Liver (tissue), 8 donors: ENCODE measurements at regions not wholly inside any gene's neighbourhood (a gene's known extent, or its start where the extent isn't known, plus 50 kb on each side); places are given as distances from the start of the nearest gene placed in this dataset.
"Not testable (repeated sequence)": the region's sequence is repeated elsewhere in the genome, so short reads cannot be mapped to it uniquely, and the experiment has no call there.

ENCODE experiments used
- DNase-seq: peaks from one replicate; pipeline ENCODE4 v3.0.0-alpha.2; 2017; ENCODE audit warnings: low spot score
- H3K27ac ChIP-seq, 2 donors: one replicate each; pipeline ENCODE4 v1.7.0; 2013; ENCODE audit warnings: inconsistent platforms in 2 of 2, low read length in 2 of 2, control low read depth in 1 of 2, low read depth in 1 of 2, mild to moderate bottlenecking in 1 of 2
- H3K27me3 ChIP-seq, 4 donors: one replicate each; pipeline versions ENCODE4 v1.6.1 to v1.7.0; 2013; ENCODE audit warnings: low read length in 3 of 4, inconsistent platforms in 1 of 4, mild to moderate bottlenecking in 1 of 4, moderate library complexity in 1 of 4; ENCODE audit not compliant: control insufficient read depth in 4 of 4, insufficient read depth in 4 of 4
- H3K36me3 ChIP-seq, 4 donors: one replicate each; pipeline versions ENCODE4 v1.6.1 to v1.7.0; 2013; ENCODE audit warnings: low read length in 3 of 4, mild to moderate bottlenecking in 3 of 4, low read depth in 1 of 4, moderate library complexity in 1 of 4; ENCODE audit not compliant: control insufficient read depth in 4 of 4, insufficient read depth in 3 of 4
- H3K4me1 ChIP-seq, 4 donors: one replicate each; pipeline versions ENCODE4 v1.6.1 to v1.7.0; 2013; ENCODE audit warnings: low read length in 3 of 4, mild to moderate bottlenecking in 3 of 4, moderate library complexity in 1 of 4; ENCODE audit not compliant: control insufficient read depth in 4 of 4, insufficient read depth in 4 of 4
- H3K4me3 ChIP-seq, 3 donors: one replicate each; pipeline versions ENCODE4 v1.6.1 to v1.7.0; 2013; ENCODE audit warnings: low read length in 3 of 3, control low read depth in 1 of 3, low read depth in 1 of 3, mild to moderate bottlenecking in 1 of 3
- H3K9ac ChIP-seq, 2 donors: one replicate each; pipeline ENCODE4 v1.7.0; 2013; ENCODE audit warnings: low read length in 2 of 2, mild to moderate bottlenecking in 2 of 2, moderate library complexity in 2 of 2, control low read depth in 1 of 2, low read depth in 1 of 2
- H3K9me3 ChIP-seq, 4 donors: one replicate each; pipeline versions ENCODE4 v1.6.1 to v1.7.0; 2013; ENCODE audit warnings: low read length in 3 of 4; ENCODE audit not compliant: control insufficient read depth in 4 of 4
- EGR1 ChIP-seq, 2 donors: IDR thresholded peaks; 2 replicates each; pipeline ENCODE4 v1.6.1; 2016 to 2018; ENCODE audit warnings: antibody characterized with exemption in 2 of 2, low read depth in 2 of 2
- FOXA1 ChIP-seq: IDR thresholded peaks from 2 replicates; pipeline ENCODE4 v1.6.1; 2016; ENCODE audit warnings: antibody characterized with exemption
- HNF4A ChIP-seq, 2 donors: conservative IDR thresholded peaks; 2 replicates each; pipeline ENCODE4 v1.6.1; 2016; ENCODE audit warnings: antibody characterized with exemption in 2 of 2, mild to moderate bottlenecking in 2 of 2
- JUND ChIP-seq, 2 donors: IDR thresholded peaks; 2 replicates each; pipeline ENCODE4 v1.6.1; 2016; ENCODE audit warnings: antibody characterized with exemption in 2 of 2
- RAD21 ChIP-seq, 2 donors: IDR thresholded peaks; 2 replicates each; pipeline ENCODE4 v1.6.1; 2016; ENCODE audit warnings: antibody characterized with exemption in 2 of 2, mild to moderate bottlenecking in 2 of 2
- RXRA ChIP-seq, 2 donors: IDR thresholded peaks; 2 replicates each; pipeline ENCODE4 v1.6.1; 2017 to 2018; ENCODE audit warnings: antibody characterized with exemption in 2 of 2, mild to moderate bottlenecking in 1 of 2
- SP1 ChIP-seq: IDR thresholded peaks from 2 replicates; pipeline ENCODE4 v1.6.1; 2018; ENCODE audit warnings: antibody characterized with exemption, mild to moderate bottlenecking
- WGBS: extraction: QIAGEN DNeasy Blood & Tissue Kit; methylation state at CpG from one replicate; pipeline ENCODE4 v1.1.7; 2013; 5-methylcytosine and 5-hydroxymethylcytosine counted together
- TF ChIP-seq, protein P1 (sequence below): IDR thresholded peaks from 2 replicates; pipeline ENCODE4 v1.6.1; 2016; ENCODE audit warnings: antibody characterized with exemption
- TF ChIP-seq, protein P2 (sequence below): fragments of 150-350 bp; IDR thresholded peaks from 2 replicates; pipeline ENCODE4 v1.5.1; 2017; ENCODE audit warnings: improper control_type of control experiment, low read depth, low read length; ENCODE audit not compliant: missing input control
- TF ChIP-seq, protein P3 (sequence below): IDR thresholded peaks from 2 replicates; pipeline ENCODE4 v1.6.1; 2016; ENCODE audit warnings: antibody characterized with exemption, mild to moderate bottlenecking
- TF ChIP-seq, protein P4 (sequence below): IDR thresholded peaks from 2 replicates; pipeline ENCODE4 v1.6.1; 2016; ENCODE audit warnings: antibody characterized with exemption
- donor health status: healthy.
- donor health status: healthy.
- donor health status: healthy.
- donor health status: healthy.
- donor health status: healthy.

DNA sequence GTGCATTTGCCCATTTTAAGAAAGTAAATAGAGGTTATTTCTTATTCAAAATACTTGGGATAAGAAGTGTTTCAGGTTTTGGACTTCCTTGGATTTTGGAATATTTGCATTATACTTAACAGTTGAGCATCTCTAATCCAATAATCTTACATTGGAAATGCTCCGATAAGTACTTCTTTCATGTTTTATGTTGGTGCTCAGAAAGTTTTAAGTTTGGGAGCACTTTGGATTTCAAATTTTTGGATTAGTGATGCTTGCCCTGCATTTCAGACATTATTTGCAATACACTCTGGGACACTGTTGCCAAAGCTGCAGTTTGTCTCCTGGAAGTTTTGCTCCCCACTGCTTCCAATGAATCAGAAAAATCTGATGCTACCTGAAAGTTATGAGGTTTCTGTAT, 691.9 kb upstream of the SLITRK6 start (continued):
- TF ChIP-seq, protein P1, sequence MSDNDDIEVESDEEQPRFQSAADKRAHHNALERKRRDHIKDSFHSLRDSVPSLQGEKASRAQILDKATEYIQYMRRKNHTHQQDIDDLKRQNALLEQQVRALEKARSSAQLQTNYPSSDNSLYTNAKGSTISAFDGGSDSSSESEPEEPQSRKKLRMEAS, result no peak
- TF ChIP-seq, protein P2, sequence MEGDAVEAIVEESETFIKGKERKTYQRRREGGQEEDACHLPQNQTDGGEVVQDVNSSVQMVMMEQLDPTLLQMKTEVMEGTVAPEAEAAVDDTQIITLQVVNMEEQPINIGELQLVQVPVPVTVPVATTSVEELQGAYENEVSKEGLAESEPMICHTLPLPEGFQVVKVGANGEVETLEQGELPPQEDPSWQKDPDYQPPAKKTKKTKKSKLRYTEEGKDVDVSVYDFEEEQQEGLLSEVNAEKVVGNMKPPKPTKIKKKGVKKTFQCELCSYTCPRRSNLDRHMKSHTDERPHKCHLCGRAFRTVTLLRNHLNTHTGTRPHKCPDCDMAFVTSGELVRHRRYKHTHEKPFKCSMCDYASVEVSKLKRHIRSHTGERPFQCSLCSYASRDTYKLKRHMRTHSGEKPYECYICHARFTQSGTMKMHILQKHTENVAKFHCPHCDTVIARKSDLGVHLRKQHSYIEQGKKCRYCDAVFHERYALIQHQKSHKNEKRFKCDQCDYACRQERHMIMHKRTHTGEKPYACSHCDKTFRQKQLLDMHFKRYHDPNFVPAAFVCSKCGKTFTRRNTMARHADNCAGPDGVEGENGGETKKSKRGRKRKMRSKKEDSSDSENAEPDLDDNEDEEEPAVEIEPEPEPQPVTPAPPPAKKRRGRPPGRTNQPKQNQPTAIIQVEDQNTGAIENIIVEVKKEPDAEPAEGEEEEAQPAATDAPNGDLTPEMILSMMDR, result no peak
- no peak for TF ChIP-seq JUND (IDR thresholded peaks at IDR 0.05)
- TF ChIP-seq FOXA1, result no peak

DNA sequence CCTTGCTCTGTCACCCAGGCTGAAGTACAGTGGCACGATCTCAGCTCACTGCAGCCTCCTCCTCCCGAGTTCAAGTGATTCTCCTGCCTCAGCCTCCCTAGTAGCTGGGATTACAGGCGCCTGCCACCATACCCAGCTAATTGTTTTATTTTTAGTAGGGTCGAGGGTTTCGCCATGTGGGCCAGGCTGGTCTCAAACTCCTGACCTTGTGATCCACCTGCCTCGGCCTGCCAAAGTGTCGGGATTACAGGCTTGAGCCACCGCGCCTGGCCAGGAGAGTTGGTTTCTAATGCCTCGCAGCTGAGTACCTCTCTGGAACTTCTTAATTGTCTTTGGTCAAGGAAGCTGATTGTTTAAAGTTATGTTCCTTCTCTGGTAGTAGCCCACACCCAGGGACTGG, 702.7 kb upstream of the SLITRK6 start:
- H3K36me3 ChIP-seq, H3K4me1 ChIP-seq, H3K27ac ChIP-seq, H3K9ac ChIP-seq, H3K4me3 ChIP-seq, H3K9me3 ChIP-seq, DNase-seq, H3K27me3 ChIP-seq: not testable (repeated sequence)
- 82% methylated on average over 10 of the region's 10 CpGs for WGBS

DNA sequence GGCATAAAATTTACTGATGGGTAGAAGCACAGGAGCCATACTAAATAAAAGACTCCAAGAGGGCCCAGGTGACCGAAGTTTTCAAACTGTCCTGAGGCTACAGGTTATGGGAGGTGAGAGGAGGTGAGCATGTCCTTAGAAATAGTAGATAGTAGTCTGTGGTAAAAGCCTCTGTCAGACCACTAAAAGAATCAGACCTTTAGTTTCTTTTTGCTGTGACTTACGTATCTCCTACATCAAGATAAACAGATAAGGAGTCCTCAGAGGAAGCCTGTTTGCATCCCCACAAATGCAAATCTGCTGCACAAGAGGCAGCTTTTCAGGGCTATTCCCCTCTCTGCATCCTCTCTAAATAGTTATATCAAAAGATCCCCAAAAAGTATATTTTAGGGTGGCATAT, 711.6 kb upstream of the SLITRK6 start:
- Histone ChIP-seq H3K4me1 (no peaks in the 10 kb centered on the region), H3K27me3 (no peaks in the 10 kb centered on the region), H3K9ac (no peak overlapping the region), H3K27ac (no peak overlapping the region), H3K4me3 (no peak overlapping the region), H3K36me3 (no peaks in the 10 kb centered on the region), H3K9me3 (no peaks in the 10 kb centered on the region)
- DNase-seq, result no peak
- TF ChIP-seq EGR1 (IDR thresholded peaks at IDR 0.05; ENCODE audit: low read depth in 2 of 2), result no peak
- no peak for TF ChIP-seq JUND (IDR thresholded peaks at IDR 0.05)
- TF ChIP-seq RXRA (IDR thresholded peaks at IDR 0.05), result no peak
- TF ChIP-seq, protein P1, result no peak
- TF ChIP-seq FOXA1, result no peak
- TF ChIP-seq, protein P3, sequence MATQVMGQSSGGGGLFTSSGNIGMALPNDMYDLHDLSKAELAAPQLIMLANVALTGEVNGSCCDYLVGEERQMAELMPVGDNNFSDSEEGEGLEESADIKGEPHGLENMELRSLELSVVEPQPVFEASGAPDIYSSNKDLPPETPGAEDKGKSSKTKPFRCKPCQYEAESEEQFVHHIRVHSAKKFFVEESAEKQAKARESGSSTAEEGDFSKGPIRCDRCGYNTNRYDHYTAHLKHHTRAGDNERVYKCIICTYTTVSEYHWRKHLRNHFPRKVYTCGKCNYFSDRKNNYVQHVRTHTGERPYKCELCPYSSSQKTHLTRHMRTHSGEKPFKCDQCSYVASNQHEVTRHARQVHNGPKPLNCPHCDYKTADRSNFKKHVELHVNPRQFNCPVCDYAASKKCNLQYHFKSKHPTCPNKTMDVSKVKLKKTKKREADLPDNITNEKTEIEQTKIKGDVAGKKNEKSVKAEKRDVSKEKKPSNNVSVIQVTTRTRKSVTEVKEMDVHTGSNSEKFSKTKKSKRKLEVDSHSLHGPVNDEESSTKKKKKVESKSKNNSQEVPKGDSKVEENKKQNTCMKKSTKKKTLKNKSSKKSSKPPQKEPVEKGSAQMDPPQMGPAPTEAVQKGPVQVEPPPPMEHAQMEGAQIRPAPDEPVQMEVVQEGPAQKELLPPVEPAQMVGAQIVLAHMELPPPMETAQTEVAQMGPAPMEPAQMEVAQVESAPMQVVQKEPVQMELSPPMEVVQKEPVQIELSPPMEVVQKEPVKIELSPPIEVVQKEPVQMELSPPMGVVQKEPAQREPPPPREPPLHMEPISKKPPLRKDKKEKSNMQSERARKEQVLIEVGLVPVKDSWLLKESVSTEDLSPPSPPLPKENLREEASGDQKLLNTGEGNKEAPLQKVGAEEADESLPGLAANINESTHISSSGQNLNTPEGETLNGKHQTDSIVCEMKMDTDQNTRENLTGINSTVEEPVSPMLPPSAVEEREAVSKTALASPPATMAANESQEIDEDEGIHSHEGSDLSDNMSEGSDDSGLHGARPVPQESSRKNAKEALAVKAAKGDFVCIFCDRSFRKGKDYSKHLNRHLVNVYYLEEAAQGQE, result no peak
- TF ChIP-seq RAD21 (IDR thresholded peaks at IDR 0.05), result no peak
- TF ChIP-seq, protein P4, sequence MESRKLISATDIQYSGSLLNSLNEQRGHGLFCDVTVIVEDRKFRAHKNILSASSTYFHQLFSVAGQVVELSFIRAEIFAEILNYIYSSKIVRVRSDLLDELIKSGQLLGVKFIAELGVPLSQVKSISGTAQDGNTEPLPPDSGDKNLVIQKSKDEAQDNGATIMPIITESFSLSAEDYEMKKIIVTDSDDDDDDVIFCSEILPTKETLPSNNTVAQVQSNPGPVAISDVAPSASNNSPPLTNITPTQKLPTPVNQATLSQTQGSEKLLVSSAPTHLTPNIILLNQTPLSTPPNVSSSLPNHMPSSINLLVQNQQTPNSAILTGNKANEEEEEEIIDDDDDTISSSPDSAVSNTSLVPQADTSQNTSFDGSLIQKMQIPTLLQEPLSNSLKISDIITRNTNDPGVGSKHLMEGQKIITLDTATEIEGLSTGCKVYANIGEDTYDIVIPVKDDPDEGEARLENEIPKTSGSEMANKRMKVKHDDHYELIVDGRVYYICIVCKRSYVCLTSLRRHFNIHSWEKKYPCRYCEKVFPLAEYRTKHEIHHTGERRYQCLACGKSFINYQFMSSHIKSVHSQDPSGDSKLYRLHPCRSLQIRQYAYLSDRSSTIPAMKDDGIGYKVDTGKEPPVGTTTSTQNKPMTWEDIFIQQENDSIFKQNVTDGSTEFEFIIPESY, result no peak
- TF ChIP-seq SP1, result no peak
- TF ChIP-seq HNF4A (conservative IDR thresholded peaks at IDR 0.05), result no peak
- 49% methylated on average over 2 of the region's 2 CpGs for WGBS
